ENCODE measurements at regions not wholly inside any gene's neighbourhood (a gene's known extent, or its start where the extent isn't known, plus 50 kb on each side); places are given as distances from the start of the nearest gene placed in this dataset.
A peak's percentile ranks its signal among the peaks of the same experiment; 100 is the strongest.

DNA sequence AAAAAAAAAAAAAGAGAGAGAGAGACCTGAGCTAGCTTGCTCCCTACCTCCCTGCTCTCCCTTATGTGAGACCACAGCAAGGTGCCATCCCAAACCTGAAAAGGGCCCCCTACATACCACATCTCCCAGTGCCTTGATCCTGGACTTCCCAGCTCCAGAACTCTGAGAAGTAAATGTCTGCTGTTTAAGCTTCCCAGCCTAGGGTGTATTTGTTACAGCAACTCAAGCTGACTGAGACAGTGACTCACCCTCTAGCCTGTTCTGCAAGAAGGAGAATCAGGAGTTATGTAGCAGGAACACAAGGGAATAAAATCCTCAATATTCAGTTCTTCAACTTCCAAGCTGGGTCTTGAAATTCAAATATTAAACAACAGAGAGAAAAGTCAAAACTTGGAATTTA, 52.1 kb upstream of the TMEM72 start:
- DNase-seq = no peak

DNA sequence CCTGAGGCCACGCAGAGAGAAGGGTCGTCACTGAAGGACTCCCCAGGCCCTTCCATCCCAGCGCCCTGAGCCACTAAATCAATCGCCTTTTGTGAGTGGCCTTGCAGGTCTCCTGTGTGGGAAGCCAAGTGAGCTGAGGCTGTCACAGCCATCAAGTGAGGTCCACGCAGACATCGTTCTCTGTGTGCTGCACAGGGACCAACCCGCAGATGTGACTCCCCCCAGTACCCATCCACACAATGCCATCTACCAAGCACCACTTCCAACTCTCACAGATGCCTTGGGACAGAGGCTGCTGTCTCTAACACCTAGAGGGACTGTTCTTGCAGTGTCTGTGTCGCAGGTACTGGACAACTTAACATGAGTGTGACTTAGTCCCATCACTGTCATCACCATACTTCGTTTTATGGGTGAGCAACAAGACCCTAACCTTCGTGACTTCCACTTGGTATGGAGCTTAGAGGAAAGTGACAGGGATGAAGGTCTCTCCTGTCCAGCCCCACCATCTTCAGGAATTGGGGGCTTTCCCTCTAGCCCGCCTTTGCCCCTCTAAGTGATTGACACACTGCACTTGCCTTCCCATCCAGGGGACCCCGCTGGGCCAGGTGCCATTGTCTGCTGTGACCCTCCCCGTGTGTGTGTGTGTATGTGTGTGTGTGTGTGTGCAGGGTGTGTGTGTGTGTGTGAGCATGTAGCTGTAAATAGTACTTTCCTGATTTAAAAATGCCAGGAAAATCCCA, 51.4 kb upstream of the TMEM72 start:
- DNase-seq = no peak

DNA sequence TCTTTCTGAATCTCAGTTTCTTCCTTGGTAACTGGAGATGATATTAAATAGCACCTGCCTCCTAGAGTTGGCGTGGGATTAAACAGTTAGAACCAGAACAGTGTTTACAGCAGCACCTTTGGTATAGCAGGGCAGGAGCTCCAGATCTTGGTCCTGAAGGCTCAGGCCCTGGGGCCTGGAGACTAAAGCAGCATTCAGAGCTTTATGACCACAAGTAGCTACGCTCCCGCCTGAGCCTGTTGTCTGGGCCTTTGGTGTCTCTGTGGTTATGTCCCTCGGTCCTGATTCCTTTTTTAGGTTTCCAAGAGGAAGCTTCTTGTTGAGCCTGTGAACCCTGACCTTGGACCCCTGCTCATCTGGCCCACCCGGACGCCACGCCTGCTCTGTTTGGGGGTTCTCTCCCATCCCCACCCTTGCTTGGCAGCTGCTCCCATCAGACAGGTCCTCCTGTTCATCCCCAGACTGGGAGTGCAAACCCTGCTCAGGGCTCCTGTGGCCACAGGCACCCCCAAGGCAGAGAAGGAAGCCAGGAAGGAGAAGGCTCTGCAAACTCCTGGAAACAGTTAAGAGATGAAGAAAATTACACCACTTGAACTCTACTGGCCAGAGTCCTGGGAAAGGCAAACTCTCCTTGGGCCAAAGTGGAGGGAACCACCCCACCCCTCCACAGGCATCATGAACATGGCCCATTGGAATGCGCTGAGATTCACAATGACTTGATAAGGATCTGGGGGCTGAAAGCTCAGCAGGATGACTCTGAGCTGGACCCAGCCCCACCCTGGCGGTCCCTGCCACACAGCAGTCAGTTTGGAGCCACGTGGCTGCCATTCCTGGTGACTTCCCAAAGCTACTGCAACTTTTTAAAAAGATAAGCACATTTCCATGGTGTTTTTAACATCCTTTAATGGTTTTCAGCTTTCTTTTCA, 50.1 kb upstream of the TMEM72 start:
- DNase-seq = peak; percentile 81

Measured in fibroblast of upper back skin (primary cell).